OCI-LY3 (cell line): ENCODE measurements at regions not wholly inside any gene's neighbourhood (a gene's known extent, or its start where the extent isn't known, plus 50 kb on each side); places are given as distances from the start of the nearest gene placed in this dataset.

Experiments
- EZH2phosphoT487 ChIP-seq: fragments of 200-600 bp; shearing (Covaris generic); IDR thresholded peaks from 2 replicates; pipeline ENCODE4 v1.6.1; 2018; ENCODE audit warnings: antibody characterized with exemption, mixed run types, low read depth
- TF ChIP-seq, protein P1 (sequence below): fragments of 200-600, 300-600 bp; sonication (generic); IDR thresholded peaks from 2 replicates; pipeline ENCODE4 v1.5.1; 2014; ENCODE audit warnings: antibody characterized with exemption, low read length, low read depth

DNA sequence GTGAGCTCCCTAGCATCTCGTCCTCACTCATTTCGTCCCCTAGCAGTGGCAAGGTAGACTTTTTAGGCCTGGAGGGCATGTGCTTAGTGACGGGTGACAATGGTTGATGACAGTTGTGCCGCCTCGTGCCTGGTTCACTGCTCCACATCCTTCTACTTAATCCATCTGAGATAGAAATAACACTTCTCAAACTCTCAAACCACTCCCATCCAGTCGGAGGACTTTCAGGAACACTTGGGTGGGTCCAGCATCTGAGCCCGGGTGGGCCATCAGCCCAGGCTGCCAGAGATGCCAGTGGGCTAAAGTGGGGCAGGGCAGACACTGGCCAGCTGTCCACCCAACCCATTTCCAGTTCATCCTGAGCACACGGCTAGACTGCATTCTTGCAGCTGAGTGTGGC, 79.7 kb upstream of the SMAD3 start:
- TF ChIP-seq, protein P1, sequence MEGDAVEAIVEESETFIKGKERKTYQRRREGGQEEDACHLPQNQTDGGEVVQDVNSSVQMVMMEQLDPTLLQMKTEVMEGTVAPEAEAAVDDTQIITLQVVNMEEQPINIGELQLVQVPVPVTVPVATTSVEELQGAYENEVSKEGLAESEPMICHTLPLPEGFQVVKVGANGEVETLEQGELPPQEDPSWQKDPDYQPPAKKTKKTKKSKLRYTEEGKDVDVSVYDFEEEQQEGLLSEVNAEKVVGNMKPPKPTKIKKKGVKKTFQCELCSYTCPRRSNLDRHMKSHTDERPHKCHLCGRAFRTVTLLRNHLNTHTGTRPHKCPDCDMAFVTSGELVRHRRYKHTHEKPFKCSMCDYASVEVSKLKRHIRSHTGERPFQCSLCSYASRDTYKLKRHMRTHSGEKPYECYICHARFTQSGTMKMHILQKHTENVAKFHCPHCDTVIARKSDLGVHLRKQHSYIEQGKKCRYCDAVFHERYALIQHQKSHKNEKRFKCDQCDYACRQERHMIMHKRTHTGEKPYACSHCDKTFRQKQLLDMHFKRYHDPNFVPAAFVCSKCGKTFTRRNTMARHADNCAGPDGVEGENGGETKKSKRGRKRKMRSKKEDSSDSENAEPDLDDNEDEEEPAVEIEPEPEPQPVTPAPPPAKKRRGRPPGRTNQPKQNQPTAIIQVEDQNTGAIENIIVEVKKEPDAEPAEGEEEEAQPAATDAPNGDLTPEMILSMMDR: no peak
- TF ChIP-seq EZH2phosphoT487: no peak
